Testis (tissue), 2 donors: ENCODE measurements at regions not wholly inside any gene's neighbourhood (a gene's known extent, or its start where the extent isn't known, plus 50 kb on each side); places are given as distances from the start of the nearest gene placed in this dataset.

Experiments used
- POLR2A ChIP-seq: fragments of 450-650 bp; IDR thresholded peaks from one replicate; pipeline ENCODE4 v1.6.1; 2017; ENCODE audit warnings: antibody characterized with exemption, mild to moderate bottlenecking, moderate library complexity
- TF ChIP-seq, protein P1 (sequence below), 3 experiments: fragments of 450-650 bp in 2 of 3; fragments of 200-600 bp in 1 of 3; sonication (generic) in 1 of 3; IDR thresholded peaks; one replicate each; pipeline ENCODE4 v1.5.1; 2016 to 2019; ENCODE audit warnings: antibody characterized with exemption in 3 of 3, mild to moderate bottlenecking in 2 of 3, moderate library complexity in 1 of 3

DNA sequence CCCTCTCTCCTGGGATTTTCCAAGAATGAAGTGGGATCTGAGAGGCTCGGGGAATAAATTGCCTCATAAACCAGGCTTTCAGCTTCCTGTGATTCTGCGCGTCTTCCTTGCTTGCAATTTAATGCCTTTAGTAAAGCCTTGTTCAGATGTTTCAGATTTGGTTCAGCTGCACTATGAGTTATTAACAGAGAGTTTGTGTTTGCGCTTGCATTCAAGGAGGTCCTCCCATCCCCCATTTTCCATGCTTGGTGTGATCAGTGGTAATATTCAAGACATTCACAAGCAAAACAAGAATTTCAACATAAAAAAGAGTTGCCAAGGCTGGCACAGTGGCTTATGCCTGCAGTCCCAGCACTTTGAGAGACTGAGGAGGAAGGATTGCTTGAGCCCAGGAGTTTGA, 1068.9 kb downstream of the TYW1 start:
- TF ChIP-seq, protein P1, sequence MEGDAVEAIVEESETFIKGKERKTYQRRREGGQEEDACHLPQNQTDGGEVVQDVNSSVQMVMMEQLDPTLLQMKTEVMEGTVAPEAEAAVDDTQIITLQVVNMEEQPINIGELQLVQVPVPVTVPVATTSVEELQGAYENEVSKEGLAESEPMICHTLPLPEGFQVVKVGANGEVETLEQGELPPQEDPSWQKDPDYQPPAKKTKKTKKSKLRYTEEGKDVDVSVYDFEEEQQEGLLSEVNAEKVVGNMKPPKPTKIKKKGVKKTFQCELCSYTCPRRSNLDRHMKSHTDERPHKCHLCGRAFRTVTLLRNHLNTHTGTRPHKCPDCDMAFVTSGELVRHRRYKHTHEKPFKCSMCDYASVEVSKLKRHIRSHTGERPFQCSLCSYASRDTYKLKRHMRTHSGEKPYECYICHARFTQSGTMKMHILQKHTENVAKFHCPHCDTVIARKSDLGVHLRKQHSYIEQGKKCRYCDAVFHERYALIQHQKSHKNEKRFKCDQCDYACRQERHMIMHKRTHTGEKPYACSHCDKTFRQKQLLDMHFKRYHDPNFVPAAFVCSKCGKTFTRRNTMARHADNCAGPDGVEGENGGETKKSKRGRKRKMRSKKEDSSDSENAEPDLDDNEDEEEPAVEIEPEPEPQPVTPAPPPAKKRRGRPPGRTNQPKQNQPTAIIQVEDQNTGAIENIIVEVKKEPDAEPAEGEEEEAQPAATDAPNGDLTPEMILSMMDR (IDR thresholded peaks at IDR 0.05) = no peak
- no peak for TF ChIP-seq POLR2A
